Activated T-cell treated with anti-CD3 and anti-CD28 coated beads, Interleukin-2, amount 50 U/mL, for 1 hour (primary cell): ENCODE measurements at regions not wholly inside any gene's neighbourhood (a gene's known extent, or its start where the extent isn't known, plus 50 kb on each side); places are given as distances from the start of the nearest gene placed in this dataset.

Experiments used
- DNase-seq: peaks from one replicate; pipeline ENCODE4 v3.0.0-alpha.2; 2020

- no peak for DNase-seq
Observed at GRCh38 chr6:137737836-137738596, 129.0 kb upstream of the TNFAIP3 start.

- no peak for DNase-seq
Observed at GRCh38 chr6:137738931-137739504, 128.0 kb upstream of the TNFAIP3 start.

- DNase-seq = no peak
Observed at GRCh38 chr6:137739544-137739943, 127.5 kb upstream of the TNFAIP3 start.

- no peak for DNase-seq
Observed at GRCh38 chr6:137740091-137740755, 126.8 kb upstream of the TNFAIP3 start.

GRCh38 chr6:137740967-137741761 lies 125.9 kb upstream of the TNFAIP3 start:
- DNase-seq = no peak

- DNase-seq = no peak
Observed at GRCh38 chr6:137743493-137743892, 123.6 kb upstream of the TNFAIP3 start.

GRCh38 chr6:137744877-137745276 lies 122.2 kb upstream of the TNFAIP3 start:
- no peak for DNase-seq

- DNase-seq = no peak
Observed at GRCh38 chr6:137745321-137745720, 121.7 kb upstream of the TNFAIP3 start.

- no peak for DNase-seq
Observed at GRCh38 chr6:137746264-137746663, 120.8 kb upstream of the TNFAIP3 start.

- no peak for DNase-seq
Observed at GRCh38 chr6:137749696-137750211, 117.3 kb upstream of the TNFAIP3 start.

GRCh38 chr6:137750297-137750696 lies 116.8 kb upstream of the TNFAIP3 start:
- no peak for DNase-seq

GRCh38 chr6:137751768-137752560 lies 115.1 kb upstream of the TNFAIP3 start:
- no peak for DNase-seq

- no peak for DNase-seq
Observed at GRCh38 chr6:137754366-137754765, 112.7 kb upstream of the TNFAIP3 start.

GRCh38 chr6:137754866-137755265 lies 112.2 kb upstream of the TNFAIP3 start:
- no peak for DNase-seq

GRCh38 chr6:137755284-137755683 lies 111.8 kb upstream of the TNFAIP3 start:
- DNase-seq = no peak

GRCh38 chr6:137756788-137757187 lies 110.3 kb upstream of the TNFAIP3 start:
- no peak for DNase-seq

- no peak for DNase-seq
Observed at GRCh38 chr6:137758661-137759060, 108.4 kb upstream of the TNFAIP3 start.

GRCh38 chr6:137759624-137760023 lies 107.4 kb upstream of the TNFAIP3 start:
- no peak for DNase-seq

GRCh38 chr6:137761072-137761471 lies 106.0 kb upstream of the TNFAIP3 start:
- no peak for DNase-seq

GRCh38 chr6:137761487-137761886 lies 105.6 kb upstream of the TNFAIP3 start:
- no peak for DNase-seq

- DNase-seq = no peak
Observed at GRCh38 chr6:137762168-137763090, 104.6 kb upstream of the TNFAIP3 start.
